COLO668 (cell line): ENCODE measurements at regions not wholly inside any gene's neighbourhood (a gene's known extent, or its start where the extent isn't known, plus 50 kb on each side); places are given as distances from the start of the nearest gene placed in this dataset.
"Not testable (repeated sequence)": the region's sequence is repeated elsewhere in the genome, so short reads cannot be mapped to it uniquely, and the experiment has no call there.

Source experiments
- DNase-seq: peaks from one replicate; lab custom pipeline; 2025; ENCODE audit not compliant: unreplicated experiment; lab: John Stamatoyannopoulos, UW

DNA sequence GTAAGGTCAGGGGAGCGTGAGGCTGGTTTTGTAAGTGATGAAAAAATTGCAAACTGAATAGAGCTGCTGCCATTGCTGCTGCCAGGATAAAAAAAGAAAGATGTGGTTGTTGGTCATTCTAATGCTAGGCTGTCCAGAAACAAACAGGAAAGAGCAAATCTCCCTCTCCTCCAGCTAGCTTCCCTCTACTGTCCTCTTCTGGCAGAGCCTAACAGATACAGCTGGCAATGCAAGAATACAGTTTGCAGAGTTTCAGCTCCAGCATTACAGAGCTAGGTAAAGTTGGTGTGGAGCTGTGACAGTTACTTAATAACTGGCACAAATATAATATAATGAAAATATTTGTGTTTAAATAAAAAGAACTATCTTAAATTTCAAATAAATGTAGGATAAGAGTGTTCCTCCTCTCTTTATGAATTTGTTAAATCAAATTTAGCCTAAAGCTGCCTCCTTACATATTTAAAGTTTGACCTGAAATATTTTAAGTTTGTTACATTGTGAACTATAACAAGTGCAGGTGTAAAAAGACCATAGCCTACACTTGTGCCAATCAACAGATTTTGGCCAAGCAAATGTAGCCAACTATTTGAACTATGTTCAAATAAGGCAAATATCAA is 407.7 kb downstream of the SH2D4B start:
- DNase-seq: no peak

DNA sequence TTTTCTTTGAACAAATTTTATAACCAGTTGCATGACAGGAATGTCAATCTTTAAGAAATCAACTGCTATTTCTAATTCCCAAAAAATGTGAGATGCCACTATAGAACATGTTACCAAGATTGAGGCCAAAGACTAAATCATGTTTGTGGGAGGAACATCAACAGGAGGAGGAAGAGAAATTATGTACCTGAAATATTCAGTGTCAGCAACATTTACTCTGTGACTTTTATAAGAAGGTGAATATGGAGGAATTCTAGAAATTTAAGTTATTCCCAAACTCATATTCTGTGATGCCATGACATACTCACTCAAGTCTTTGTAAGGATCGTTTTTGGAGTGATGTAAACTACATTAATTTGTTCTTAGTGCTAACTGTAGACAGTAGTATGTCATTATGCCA is 408.4 kb downstream of the SH2D4B start:
- no peak for DNase-seq

DNA sequence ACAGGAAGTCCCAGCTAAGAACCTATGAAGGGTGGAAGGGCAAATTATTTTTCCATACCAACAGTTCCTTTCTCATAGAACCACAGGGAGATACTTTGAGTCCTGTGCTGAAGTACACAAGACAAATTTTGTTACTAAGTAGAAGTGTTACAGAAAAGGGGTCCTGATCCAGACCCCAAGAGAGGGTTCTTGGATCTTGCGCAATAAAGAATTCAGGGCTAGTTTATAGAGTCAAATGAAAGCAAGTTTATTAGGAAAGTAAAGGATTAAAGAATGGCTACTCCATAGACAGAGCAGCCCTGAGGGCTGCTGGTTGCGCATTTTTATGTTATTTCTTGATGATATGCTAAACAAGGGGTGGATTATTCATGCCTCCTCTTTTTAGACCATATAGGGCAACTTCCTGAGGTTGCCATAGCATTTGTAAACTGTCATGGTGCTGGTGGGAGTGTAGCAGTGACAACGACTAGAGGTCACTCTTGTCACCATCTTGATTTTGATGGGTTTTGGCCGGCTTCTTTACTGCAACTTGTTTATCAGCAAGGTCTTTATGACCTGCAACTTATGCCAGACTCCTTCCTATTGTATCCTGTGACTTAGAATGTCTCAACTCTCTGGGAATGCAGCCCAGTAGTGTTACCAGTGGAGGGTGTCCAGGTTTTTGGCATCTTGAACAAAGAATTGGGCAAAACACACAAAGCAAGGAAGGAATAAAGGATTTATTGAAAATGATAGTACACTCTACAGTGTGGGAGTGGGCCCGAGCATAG is 409.4 kb downstream of the SH2D4B start:
- DNase-seq: no peak

DNA sequence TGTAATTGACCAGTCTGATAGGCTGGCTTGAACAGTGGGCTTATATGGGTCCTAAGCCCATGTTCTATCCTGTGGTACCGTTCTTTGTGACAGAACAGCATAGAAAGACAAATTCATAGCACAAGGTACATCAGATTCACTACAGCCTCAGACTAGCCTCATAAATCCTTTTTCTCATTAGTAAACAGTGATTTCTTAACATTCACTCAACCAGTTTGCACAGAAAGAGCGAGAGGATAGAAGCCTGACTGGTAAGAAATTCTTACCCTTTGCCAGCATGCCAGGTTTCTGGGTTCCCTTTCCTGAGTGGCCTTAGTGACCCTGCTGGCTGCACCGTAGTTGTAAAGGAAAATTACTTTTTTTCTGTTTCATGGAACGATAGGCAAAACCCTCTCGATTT is 412.1 kb downstream of the SH2D4B start:
- no peak for DNase-seq

DNA sequence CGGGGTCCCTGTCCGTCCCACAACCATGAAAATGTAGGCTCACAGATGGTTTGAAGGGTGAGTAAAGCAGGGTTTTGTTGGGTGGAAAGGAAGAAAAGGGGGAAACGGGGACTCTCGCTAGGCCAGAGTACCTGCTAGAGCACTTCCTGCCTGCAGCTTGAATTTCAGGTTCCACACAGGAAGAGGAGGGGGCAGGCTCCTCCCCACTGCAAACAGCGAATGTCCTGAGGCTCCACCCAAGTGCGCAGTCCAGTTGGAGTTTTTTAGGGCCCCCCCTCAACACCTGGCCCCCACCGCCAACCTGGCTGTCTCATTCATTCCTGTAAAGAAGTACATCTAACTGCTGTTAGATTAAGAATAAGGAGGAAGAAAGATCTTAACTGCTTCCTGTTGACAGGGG is 414.7 kb downstream of the SH2D4B start:
- DNase-seq: no peak

DNA sequence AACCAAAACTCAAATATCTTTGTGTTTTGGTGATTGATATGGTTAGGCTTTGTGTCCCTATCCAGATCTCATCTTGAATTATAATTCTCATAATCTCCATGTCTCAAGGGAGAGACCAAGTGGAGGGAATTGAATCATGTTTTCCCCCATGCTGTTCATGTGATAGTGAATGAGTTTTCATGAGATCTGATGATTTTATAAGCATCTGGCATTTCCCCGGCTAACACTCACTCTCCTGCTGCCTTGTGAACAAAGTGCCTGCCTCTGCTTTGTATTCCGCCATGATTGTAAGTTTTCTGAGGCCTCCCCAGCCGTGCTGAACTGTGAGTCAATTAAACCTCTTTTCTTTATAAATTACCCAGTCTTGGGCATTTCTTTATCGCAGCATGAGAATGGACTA is 419.5 kb downstream of the SH2D4B start:
- DNase-seq: no peak

DNA sequence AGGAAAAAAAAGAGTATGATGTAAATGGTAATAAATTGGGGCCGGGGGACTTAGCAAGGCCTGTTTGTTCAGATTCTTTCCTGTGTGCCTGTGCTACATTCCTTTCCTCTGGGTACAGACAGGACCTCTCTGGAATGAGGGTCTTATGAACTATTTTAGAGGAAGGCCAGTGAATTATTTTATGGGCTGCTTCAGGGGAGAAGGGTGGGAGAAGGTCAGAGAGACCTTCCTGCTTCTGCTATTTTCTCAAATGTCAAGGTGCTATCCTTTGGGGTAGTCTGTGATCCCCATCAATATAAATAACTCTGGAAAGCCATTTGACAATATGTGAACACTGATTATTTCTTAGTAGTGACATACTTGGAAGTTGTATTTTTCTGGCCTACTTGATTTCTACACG is 426.5 kb downstream of the SH2D4B start:
- DNase-seq: no peak

DNA sequence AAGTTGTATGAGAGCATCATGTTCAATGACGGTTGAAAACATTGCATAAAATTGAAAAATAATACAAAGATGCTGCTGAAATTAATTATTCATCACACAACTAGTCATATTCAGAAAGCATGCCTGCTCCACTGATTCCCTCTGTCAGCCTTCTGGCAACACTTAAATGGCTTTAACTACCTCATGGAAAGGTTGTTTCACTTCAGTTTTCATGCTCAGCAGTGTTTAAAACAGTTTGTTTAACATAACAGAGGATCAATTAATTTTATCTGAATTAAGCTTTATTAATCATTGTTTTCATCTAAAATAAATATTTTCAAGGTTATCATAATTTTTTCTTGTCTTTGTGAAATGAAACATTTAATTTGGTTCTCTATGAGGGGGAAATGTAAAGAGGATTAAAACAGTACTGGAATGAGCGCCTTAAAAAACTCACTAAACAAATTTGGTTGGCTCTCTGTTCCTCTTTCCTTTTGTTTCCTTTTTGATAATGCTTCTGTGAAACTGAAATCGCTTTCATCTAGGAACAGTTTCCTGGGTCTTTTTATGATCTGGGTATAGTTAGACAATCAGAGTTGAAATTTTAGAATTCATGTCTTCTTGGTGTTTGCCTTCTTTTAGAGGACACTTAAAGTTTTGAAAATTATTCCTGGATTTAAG is 427.4 kb downstream of the SH2D4B start:
- no peak for DNase-seq

DNA sequence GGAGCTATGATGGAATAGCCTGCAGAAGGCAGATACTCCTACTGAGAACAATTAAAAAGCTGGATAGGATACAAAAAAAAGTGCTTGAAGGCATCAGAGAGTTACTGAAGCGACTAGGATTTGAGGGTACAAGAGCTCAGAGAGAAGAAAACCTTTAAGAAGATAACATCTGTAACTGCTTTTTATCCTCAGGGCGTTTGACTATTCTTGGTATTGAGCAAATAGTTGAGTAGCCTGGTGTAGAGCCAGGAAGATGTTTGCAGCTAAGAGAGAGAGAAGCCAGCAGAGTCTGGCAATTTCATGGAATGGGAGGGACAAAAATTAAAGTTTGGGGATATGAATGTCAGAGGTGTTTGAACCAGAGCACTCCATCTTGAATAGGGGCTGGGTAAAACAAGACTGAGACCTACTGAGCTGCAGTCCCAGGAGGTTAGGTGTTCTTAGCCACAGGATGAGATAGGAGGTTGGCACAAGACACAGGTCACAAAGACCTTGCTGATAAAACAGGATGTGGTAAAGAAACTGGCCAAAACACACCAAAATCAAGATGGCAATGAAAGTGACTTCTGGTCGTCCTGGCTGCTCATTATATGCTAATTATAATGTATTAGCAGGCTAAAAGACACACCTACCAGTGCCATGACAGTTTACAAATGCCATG is 428.8 kb downstream of the SH2D4B start:
- no peak for DNase-seq

DNA sequence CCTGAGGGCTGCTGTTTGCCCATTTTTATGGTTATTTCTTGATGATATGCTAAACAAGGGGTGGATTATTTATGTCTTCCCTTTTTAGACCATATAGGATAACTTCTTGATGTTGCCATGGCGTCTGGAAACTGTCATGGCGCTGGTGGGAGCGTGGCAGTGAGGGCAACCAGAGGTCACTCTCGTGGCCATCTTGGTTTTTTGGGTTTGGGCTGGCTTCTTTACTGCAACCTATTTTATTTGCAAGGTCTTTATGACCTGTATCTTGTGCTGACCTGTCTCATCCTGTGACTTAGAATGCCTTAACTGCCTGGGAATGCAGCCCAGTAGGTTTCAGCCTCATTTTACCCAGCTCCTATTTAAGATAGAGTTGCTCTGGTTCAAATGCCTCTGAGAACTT is 429.7 kb downstream of the SH2D4B start:
- DNase-seq: not testable (repeated sequence)

DNA sequence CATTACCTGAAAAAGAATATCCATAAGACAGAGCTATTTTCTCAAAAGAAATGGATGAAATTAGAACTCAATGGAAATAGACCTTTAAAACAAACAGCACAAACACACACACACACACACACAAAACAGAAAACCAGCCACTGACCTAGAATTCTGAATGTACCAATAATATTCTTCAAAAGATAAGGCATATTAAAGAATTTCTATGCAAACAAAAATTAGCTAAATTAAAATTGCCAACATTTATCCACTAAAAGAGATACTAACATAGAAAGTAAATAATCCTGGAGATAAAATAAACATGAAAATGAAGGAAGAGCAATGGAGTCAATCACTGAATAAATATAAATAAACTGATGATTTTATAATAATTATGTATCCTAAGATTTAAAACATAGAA is 431.2 kb downstream of the SH2D4B start:
- DNase-seq: no peak

DNA sequence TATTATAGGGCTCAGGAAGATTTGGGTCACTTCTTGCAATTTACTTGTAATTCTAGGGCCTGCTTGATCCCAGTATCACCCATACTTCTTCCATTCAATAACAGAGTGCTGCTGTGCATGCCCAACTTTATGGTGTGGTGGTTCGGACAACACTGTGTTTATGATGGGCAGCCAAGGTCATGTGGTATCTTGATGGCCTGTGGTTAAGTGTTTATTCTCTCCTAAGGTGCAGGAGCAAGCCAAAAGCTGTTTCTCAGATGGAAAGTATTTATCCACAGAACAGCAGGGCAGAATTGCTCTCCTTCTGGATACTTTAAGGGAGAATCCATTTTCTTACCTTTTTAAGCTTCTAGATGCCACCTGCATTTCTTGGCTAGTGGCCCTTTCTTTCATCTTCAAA is 433.8 kb downstream of the SH2D4B start:
- no peak for DNase-seq

DNA sequence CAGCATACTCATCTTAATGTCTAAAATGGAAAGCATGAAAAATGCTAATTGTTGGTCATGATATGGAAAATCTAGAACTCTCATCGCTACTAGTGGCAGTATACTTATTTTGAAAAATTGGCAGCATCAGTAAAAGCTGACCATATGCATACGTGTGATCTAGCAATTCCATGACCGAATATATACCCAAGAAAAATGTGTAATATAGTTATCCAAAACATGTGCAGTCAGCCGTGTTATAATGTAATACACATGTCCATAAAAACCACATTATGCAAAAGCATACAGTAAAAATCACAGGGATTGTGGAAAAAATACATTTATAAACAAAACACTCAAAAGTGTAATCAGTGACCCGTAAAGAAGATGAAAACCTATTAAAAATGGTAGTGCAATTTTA is 439.0 kb downstream of the SH2D4B start:
- no peak for DNase-seq

DNA sequence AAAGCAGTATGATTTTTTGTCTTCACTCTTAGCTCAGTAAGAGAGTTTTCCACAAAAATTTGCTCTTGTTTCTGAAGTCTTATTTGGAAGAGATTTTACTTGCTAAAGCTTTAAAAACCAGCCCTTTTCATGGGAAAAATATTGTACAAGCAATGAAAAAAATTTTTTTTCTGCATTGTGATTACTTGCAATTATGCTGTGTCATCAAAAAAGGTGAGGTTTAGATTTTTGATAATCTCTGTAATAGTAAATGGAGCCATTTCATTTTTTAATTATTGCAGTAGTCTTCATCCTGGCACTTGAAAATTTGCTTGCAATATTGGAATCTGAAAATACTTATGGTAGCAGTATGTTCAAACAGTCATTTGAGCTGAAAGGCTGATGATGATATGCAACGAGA is 447.4 kb downstream of the SH2D4B start:
- no peak for DNase-seq

DNA sequence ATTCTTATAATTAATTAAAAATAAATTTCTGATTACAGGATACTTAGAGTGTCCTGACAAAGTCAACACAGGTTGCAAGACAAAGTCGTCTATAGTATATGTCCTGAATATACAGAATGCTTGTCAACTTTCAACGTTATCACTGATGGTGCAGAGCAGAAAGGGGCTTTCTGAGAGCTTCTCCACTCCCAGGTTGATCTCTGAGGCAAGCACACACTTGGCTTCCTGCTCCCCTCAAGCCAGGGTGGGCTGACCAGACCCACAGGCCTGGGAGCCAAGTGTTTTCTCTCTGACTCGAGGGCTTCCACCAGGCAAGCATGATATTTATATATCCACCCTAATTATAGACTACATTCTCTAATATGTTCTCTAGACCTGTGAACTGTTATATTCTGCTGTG is 448.9 kb downstream of the SH2D4B start:
- DNase-seq: no peak

DNA sequence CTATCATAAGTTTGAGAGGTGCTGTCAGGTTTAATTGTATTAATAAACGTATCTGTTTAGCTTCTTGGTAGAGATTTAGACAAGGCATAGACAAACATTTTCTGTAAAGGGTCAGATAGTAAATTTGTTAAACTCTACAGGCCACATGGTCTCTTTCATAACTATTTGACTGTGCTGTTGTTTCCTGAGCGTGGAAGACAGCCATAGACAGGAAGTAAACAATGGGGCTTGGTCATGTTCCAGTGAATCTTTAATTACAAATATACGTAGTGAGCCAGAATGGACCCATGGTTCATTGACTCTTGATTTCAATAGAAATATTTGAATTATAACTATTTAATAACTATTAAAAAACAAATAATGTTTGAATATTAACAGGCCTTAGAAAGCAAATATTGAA is 451.1 kb downstream of the SH2D4B start:
- DNase-seq: no peak

DNA sequence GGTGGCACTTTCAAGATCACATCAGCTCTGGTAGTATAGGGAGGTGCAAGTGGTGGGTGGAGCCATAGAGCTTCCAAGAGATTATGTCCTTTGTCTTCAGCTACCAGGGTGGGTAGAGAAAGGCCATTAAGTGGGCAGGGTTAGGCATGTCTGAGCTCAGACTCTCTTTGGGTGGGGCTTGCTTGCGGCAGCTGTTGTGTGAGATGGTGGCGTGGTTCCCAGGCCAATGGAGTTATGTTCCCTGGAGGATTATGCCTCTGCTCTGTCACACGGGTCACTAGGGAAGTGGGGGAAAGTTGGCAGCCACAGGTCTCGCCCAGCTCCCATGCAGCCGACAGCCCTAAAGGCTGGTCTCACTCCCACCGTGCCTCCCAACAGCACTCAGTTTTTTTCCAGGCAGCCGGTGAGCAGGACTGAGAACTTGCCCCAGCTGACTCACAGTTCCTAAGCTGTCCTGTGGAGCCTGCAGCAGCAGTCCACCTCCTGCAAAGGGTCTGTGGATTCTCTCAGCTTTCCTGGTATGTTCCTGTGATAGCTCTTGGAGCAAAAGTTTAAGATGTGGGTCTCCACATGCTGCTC is 459.0 kb downstream of the SH2D4B start:
- no peak for DNase-seq

DNA sequence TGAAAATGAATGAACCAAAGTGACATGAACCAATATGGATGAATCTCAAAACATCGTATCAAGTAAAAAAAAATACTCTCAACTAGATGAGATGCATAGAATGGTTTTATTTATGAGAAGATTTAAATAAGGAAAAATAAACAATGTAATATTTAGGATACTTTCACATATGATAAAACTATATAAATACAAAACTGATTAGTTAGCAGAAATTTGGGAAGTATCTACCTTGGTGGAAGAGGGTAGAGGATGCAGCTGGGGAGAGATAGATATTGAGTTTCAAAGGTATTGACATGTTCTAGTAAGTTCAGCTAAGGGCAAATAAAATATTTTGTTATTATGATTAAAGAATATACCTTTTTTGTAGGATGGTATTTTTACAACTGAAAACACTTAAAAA is 463.1 kb downstream of the SH2D4B start:
- DNase-seq: no peak

DNA sequence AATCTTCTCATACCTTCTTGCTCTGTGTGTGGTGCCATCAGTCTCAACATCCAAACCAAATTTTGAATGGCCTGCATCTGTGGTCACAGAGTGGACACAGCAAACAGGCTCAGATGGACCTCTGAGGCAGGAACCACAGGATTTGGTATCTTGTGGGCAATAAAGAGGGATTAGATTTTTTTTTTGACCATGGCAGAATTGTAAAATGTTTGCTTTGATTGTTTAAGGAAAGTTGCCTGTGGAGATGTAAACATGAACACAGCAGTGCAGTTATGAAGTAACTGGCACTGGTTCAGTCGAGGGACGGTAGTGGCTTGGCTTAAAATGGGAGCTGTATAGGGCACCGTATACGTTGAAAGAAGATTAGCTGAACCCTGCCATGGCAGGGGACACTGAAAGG is 464.7 kb downstream of the SH2D4B start:
- no peak for DNase-seq

DNA sequence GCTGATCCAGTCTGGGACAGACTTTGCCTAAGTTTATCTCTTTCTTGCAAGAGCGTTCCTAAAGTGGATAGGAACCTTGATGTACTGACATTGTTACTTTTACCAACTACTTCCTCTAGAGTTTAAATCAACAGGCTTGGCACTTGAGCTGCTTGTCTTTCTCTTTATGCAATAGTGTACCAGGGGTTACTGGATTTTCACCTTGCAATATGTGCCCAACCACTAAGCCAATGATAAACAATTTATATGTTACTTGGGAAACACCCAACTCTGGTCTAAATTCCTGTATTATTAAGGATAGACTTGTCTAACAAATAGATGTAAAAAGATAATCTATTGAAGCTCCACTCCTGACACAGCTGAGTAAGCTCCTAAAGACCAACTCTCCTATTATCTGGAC is 470.2 kb downstream of the SH2D4B start:
- DNase-seq: no peak

DNA sequence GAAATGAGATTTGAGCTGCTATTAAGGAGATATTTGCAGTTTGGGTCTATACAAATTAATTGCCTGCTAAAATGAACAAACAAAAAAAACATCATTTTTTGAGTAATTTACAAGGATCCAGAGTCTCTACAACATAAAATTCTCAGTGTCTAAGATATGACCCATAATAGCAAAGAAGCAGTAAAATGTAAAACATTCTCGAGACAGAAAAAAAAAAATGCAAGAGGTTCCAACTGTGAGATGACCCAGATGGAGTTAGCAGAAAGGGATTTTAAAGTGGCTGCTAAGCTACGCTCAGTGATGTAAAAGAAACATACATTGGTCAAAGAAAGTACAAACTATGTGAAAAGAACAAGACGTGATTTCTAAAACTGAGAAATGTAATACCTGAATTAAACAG is 471.0 kb downstream of the SH2D4B start:
- DNase-seq: no peak

DNA sequence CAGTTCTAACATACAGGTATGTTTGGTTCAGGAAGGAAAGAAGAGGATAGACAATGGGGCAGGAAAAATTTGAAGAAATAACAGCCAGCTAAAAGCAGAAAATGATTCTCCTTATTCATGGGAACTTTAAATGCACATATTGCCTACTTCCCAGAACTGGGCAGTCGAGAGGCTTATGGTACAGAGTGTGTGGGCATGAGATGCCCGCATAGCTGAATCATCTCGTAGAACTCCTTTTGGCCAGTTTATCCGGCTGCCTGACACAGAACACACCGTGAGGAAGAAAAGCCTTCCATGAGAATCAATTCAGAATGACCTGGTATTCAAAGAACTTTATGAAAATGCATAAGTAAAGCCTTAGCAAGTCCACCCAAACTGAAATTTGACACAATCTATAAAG is 471.6 kb downstream of the SH2D4B start:
- no peak for DNase-seq
